ENCODE measurements at regions not wholly inside any gene's neighbourhood (a gene's known extent, or its start where the extent isn't known, plus 50 kb on each side); places are given as distances from the start of the nearest gene placed in this dataset.

DNA sequence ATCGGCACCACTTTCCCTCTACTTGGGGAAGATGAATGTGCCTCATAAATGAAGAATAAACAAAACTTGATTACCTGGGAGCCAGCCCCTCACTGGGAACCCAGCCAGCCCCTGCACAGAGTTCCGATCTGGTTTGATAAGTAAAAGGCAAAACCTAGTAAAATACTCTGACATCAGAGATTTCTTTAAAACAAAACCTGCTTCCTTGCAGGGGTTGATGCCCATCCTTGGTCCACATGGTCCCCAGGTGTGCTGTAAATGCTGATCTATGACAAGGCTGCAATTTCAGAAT lies 218.8 kb upstream of the APCDD1 start:
- H3K27me3 ChIP-seq (ENCODE audit: insufficient read depth, poor library complexity, severe bottlenecking) = no peaks in the 10 kb centered on the region
- DNase-seq (ENCODE audit: low read depth in 1 of 2, low spot score in 1 of 2) = no peak
- no peak overlapping the region for H3K4me3 ChIP-seq (replicated peaks; ENCODE audit: insufficient read depth, low read length)
- H3K27ac ChIP-seq (replicated peaks) = no peak overlapping the region
- no peak for TF ChIP-seq GABPA (IDR thresholded peaks at IDR 0.05; ENCODE audit: low read depth)
- TF ChIP-seq, protein P1, sequence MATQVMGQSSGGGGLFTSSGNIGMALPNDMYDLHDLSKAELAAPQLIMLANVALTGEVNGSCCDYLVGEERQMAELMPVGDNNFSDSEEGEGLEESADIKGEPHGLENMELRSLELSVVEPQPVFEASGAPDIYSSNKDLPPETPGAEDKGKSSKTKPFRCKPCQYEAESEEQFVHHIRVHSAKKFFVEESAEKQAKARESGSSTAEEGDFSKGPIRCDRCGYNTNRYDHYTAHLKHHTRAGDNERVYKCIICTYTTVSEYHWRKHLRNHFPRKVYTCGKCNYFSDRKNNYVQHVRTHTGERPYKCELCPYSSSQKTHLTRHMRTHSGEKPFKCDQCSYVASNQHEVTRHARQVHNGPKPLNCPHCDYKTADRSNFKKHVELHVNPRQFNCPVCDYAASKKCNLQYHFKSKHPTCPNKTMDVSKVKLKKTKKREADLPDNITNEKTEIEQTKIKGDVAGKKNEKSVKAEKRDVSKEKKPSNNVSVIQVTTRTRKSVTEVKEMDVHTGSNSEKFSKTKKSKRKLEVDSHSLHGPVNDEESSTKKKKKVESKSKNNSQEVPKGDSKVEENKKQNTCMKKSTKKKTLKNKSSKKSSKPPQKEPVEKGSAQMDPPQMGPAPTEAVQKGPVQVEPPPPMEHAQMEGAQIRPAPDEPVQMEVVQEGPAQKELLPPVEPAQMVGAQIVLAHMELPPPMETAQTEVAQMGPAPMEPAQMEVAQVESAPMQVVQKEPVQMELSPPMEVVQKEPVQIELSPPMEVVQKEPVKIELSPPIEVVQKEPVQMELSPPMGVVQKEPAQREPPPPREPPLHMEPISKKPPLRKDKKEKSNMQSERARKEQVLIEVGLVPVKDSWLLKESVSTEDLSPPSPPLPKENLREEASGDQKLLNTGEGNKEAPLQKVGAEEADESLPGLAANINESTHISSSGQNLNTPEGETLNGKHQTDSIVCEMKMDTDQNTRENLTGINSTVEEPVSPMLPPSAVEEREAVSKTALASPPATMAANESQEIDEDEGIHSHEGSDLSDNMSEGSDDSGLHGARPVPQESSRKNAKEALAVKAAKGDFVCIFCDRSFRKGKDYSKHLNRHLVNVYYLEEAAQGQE (IDR thresholded peaks at IDR 0.05; ENCODE audit: insufficient replicate concordance, low read depth) = no peak
- no peak for TF ChIP-seq POLR2AphosphoS5 (IDR thresholded peaks at IDR 0.05; ENCODE audit: low read depth)
- TF ChIP-seq, protein P2, sequence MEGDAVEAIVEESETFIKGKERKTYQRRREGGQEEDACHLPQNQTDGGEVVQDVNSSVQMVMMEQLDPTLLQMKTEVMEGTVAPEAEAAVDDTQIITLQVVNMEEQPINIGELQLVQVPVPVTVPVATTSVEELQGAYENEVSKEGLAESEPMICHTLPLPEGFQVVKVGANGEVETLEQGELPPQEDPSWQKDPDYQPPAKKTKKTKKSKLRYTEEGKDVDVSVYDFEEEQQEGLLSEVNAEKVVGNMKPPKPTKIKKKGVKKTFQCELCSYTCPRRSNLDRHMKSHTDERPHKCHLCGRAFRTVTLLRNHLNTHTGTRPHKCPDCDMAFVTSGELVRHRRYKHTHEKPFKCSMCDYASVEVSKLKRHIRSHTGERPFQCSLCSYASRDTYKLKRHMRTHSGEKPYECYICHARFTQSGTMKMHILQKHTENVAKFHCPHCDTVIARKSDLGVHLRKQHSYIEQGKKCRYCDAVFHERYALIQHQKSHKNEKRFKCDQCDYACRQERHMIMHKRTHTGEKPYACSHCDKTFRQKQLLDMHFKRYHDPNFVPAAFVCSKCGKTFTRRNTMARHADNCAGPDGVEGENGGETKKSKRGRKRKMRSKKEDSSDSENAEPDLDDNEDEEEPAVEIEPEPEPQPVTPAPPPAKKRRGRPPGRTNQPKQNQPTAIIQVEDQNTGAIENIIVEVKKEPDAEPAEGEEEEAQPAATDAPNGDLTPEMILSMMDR (IDR thresholded peaks at IDR 0.05; ENCODE audit: insufficient read depth, low read length) = no peak
- no peak for TF ChIP-seq SPI1 (IDR thresholded peaks at IDR 0.05; ENCODE audit: borderline replicate concordance, low read depth)

DNA sequence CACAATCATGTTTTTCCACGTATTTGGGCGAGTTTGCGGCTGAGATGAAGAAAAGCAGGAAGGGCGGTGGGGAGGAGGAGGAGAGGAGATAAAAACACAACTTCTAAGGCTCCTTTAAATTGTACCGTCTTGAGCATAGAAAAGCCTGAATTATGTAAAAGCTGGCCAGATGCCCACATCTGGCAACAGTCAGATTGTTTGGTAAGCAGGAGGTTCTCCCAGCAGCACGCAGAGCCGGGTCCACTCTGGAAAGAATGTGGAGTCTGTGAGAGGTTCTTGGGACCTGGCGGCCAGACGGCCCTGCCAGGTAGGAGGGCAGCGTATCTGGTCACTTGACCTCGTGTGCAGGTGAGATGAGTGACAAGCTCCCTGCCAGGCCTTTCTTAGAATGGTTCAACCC lies 215.3 kb upstream of the APCDD1 start:
- Histone ChIP-seq H3K27me3 (ENCODE audit: insufficient read depth, poor library complexity, severe bottlenecking) (no peaks in the 10 kb centered on the region), H3K4me3 (replicated peaks; ENCODE audit: insufficient read depth, low read length) (no peak overlapping the region), H3K27ac (replicated peaks) (no peak overlapping the region)
- DNase-seq (ENCODE audit: low read depth in 1 of 2, low spot score in 1 of 2) = no peak
- TF ChIP-seq, protein P2 (IDR thresholded peaks at IDR 0.05; ENCODE audit: insufficient read depth, low read length) = no peak
- TF ChIP-seq, protein P1 (IDR thresholded peaks at IDR 0.05; ENCODE audit: insufficient replicate concordance, low read depth) = no peak

DNA sequence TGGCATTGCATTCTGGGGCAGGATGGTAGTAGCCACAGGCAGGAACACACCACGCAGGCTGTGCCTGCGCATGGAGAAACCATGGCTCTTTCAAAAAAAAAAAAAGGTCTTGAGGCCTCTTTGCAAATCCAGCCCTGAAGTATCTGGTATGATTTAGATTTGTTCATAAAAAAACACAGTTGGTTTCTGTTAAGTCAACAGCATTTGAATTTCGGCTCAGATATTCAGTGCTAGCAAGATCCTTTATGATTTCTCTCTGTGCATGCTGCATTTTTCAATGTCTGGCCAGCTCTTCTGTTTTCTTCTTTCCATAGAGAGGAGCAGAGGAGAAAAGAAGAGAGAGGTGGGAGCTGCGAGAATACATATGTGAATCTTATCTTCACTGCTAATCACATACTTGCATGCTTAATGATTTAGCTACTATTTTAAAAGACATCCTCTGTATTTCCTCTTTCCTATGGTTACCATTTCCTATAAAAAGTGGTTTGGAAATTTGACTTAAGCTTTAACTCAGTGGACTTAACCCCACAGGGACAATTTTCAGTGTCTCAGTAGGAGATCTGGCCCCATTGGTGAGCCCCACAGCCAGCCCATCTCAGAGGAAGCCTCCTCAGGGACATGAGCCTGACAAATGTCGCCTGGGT lies 214.3 kb upstream of the APCDD1 start:
- H3K4me3 ChIP-seq (replicated peaks; ENCODE audit: insufficient read depth, low read length) = no peak overlapping the region
- no peak for TF ChIP-seq SPI1 (IDR thresholded peaks at IDR 0.05; ENCODE audit: borderline replicate concordance, low read depth)
- TF ChIP-seq, protein P2 (IDR thresholded peaks at IDR 0.05; ENCODE audit: insufficient read depth, low read length) = no peak
- TF ChIP-seq, protein P1 (IDR thresholded peaks at IDR 0.05; ENCODE audit: insufficient replicate concordance, low read depth) = no peak
- no peak for TF ChIP-seq POLR2AphosphoS5 (IDR thresholded peaks at IDR 0.05; ENCODE audit: low read depth)
- TF ChIP-seq GABPA (IDR thresholded peaks at IDR 0.05; ENCODE audit: low read depth) = no peak
- H3K27me3 ChIP-seq (ENCODE audit: insufficient read depth, poor library complexity, severe bottlenecking) = no peaks in the 10 kb centered on the region
- no peak for DNase-seq (ENCODE audit: low read depth in 1 of 2, low spot score in 1 of 2)
- H3K27ac ChIP-seq (replicated peaks) = no peak overlapping the region

Data from HL-60 (cell line).